OCI-LY1 (cell line): ENCODE measurements at regions not wholly inside any gene's neighbourhood (a gene's known extent, or its start where the extent isn't known, plus 50 kb on each side); places are given as distances from the start of the nearest gene placed in this dataset.

ENCODE experiments used
- H2AFZ ChIP-seq: fragments of 200-600 bp; sonication (generic), shearing (Covaris generic); 2 replicates; pipeline ENCODE4 v1.6.0; 2014; ENCODE audit warnings: antibody characterized with exemption, mild to moderate bottlenecking, low read length
- H3F3A ChIP-seq: fragments of 200-600 bp; sonication (generic), shearing (Covaris generic); 2 replicates; pipeline ENCODE4 v1.6.0; 2014; ENCODE audit warnings: mild to moderate bottlenecking, antibody characterized with exemption, low read length, moderate library complexity; ENCODE audit not compliant: insufficient read depth
- H3K27ac ChIP-seq: fragments of 200-600 bp; sonication (generic); 2 replicates; pipeline ENCODE4 v1.5.1; 2014; ENCODE audit warnings: low read length, mixed run types, mild to moderate bottlenecking, low read depth; ENCODE audit not compliant: poor library complexity, severe bottlenecking
- H3K27me3 ChIP-seq: fragments of 200-600 bp; sonication (generic); 2 replicates; pipeline ENCODE4 v1.6.0; 2014; ENCODE audit warnings: antibody characterized with exemption, mild to moderate bottlenecking, low read length, moderate library complexity; ENCODE audit not compliant: insufficient read depth
- H3K36me3 ChIP-seq: fragments of 200-600 bp; sonication (generic); 2 replicates; pipeline ENCODE4 v1.6.1; 2014; ENCODE audit warnings: mild to moderate bottlenecking, antibody characterized with exemption, low read length, moderate library complexity, mixed read lengths; ENCODE audit not compliant: insufficient read depth
- H3K4me1 ChIP-seq: fragments of 200-600 bp; sonication (generic); 2 replicates; pipeline ENCODE4 v1.5.1; 2014; ENCODE audit warnings: mild to moderate bottlenecking, low read length, moderate library complexity; ENCODE audit not compliant: insufficient read depth, severe bottlenecking
- H3K4me2 ChIP-seq: fragments of 200-600 bp; sonication (generic), shearing (Covaris generic); 2 replicates; pipeline ENCODE4 v1.6.1; 2014; ENCODE audit warnings: low read length
- H3K4me3 ChIP-seq: fragments of 200-600 bp; sonication (generic); 2 replicates; pipeline ENCODE4 v1.5.1; 2014; ENCODE audit warnings: low read length, low read depth, mild to moderate bottlenecking, mixed read lengths; ENCODE audit not compliant: poor library complexity, severe bottlenecking
- H3K79me2 ChIP-seq: fragments of 200-600 bp; shearing (Covaris generic); 2 replicates; pipeline ENCODE4 v1.6.1; 2016; ENCODE audit warnings: mixed run types, low read length, mixed read lengths; ENCODE audit not compliant: insufficient read depth
- H3K9ac ChIP-seq: fragments of 200-600 bp; sonication (generic), shearing (Covaris generic); 2 replicates; pipeline ENCODE4 v1.6.1; 2014; ENCODE audit warnings: mild to moderate bottlenecking, low read length, mixed read lengths
- H3K9me2 ChIP-seq: fragments of 200-600 bp; sonication (generic), shearing (Covaris generic); 2 replicates; pipeline ENCODE4 v1.6.1; 2014; ENCODE audit warnings: low read depth, mild to moderate bottlenecking, low read length, mixed read lengths
- H3K9me3 ChIP-seq: fragments of 200-600 bp; shearing (Covaris generic); 2 replicates; pipeline ENCODE4 v1.6.1; 2014; ENCODE audit warnings: low read length, mixed read lengths
- H4K20me1 ChIP-seq: fragments of 200-600 bp; sonication (generic), shearing (Covaris generic); 2 replicates; pipeline ENCODE4 v1.6.0; 2016; ENCODE audit warnings: mild to moderate bottlenecking, low read length; ENCODE audit not compliant: insufficient read depth
- CTCF ChIP-seq: fragments of 200-600 bp; sonication (generic), shearing (Covaris generic); IDR thresholded peaks from 2 replicates; pipeline ENCODE4 v1.5.1; 2017; ENCODE audit warnings: mild to moderate bottlenecking, antibody characterized with exemption, low read length, moderate library complexity, mixed read lengths
- EZH2 ChIP-seq: fragments of 200-600 bp; sonication (generic), shearing (Covaris generic); IDR thresholded peaks from 2 replicates; pipeline ENCODE4 v1.8.0; 2017; ENCODE audit warnings: borderline replicate concordance, mixed run types, mild to moderate bottlenecking, antibody characterized with exemption, low read length, moderate library complexity, mixed read lengths

DNA sequence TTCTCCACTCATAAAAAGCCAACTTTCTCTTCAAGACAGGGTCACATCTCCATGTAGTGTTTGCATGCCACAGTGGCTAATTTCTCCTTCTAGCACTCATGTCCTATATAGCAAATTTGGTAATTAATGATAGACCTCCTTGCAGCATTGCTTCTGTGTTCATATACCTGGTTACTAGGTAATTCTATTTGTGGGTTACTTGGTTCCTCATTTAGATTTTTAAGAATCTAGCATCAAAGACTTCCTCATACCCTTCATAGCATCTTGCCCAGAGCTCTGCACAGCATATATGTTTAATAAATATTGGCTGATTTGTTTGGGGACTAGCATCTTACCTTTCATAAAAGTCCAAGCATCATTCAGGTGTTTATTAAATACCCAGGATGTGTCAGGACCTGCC lies 152.1 kb downstream of the DUSP6 start:
- Histone ChIP-seq H3K9ac (no peak overlapping the region), H3F3A (no peaks in the 10 kb centered on the region), H3K27me3 (no peaks in the 10 kb centered on the region), H3K4me2 (no peak overlapping the region), H3K4me1 (no peaks in the 10 kb centered on the region), H3K9me3 (no peaks in the 10 kb centered on the region), H3K79me2 (no peaks in the 10 kb centered on the region), H3K9me2 (no peaks in the 10 kb centered on the region), H3K36me3 (no peaks in the 10 kb centered on the region), H4K20me1 (no peaks in the 10 kb centered on the region), H3K4me3 (no peak overlapping the region), H2AFZ (no peak overlapping the region), H3K27ac (no peak overlapping the region)
- TF ChIP-seq CTCF, result no peak
- no peak for TF ChIP-seq EZH2

GRCh38 chr12:89195470-89195869 lies 156.8 kb downstream of the DUSP6 start:
- Histone ChIP-seq H3F3A (no peaks in the 10 kb centered on the region), H3K79me2 (no peaks in the 10 kb centered on the region), H3K27me3 (no peaks in the 10 kb centered on the region), H3K27ac (no peak overlapping the region), H3K4me3 (no peak overlapping the region), H3K9me3 (no peaks in the 10 kb centered on the region; the same call in 1 of the 2 replicates), H4K20me1 (no peaks in the 10 kb centered on the region), H2AFZ (no peak overlapping the region), H3K36me3 (no peaks in the 10 kb centered on the region), H3K4me2 (no peak overlapping the region), H3K9ac (no peak overlapping the region), H3K9me2 (no peaks in the 10 kb centered on the region), H3K4me1 (no peaks in the 10 kb centered on the region)
- TF ChIP-seq EZH2, result no peak
- TF ChIP-seq CTCF, result no peak

DNA sequence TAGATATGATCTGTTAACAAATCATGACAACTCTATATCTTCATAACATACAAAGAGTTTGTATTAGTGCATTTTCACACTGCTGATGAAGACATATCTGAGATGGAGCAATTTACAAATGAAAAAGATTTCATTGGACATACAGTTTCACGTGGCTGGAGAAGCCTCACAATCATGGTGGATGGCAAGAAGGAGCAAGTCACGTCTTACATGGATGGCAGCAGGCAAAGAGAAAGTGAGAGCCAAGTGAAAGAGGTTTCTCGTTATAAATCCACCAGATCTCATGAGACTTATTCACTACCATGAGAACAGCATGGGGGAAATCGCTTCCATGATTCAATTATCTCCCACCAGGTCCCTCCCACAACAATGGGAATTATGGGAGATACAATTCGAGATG lies 157.6 kb downstream of the DUSP6 start:
- peaks cover 4% of the 10 kb centered on the region; the same call in 1 of the 2 replicates for H3K9me3 ChIP-seq
- H3K4me1 ChIP-seq, result no peaks in the 10 kb centered on the region
- no peaks in the 10 kb centered on the region for H3K79me2 ChIP-seq
- no peaks in the 10 kb centered on the region for H3K36me3 ChIP-seq
- H3K27me3 ChIP-seq, result no peaks in the 10 kb centered on the region
- no peak overlapping the region for H3K9ac ChIP-seq
- H3K4me2 ChIP-seq, result no peak overlapping the region
- no peak overlapping the region for H2AFZ ChIP-seq
- H3K27ac ChIP-seq, result no peak overlapping the region
- H3F3A ChIP-seq, result no peaks in the 10 kb centered on the region
- H3K4me3 ChIP-seq, result no peak overlapping the region
- TF ChIP-seq CTCF, result no peak
- no peak for TF ChIP-seq EZH2
- H3K9me2 ChIP-seq, result no peaks in the 10 kb centered on the region
- H4K20me1 ChIP-seq, result no peaks in the 10 kb centered on the region
